Fibroblast of the aortic adventitia (primary cell): ENCODE measurements at regions not wholly inside any gene's neighbourhood (a gene's known extent, or its start where the extent isn't known, plus 50 kb on each side); places are given as distances from the start of the nearest gene placed in this dataset.
A peak's percentile ranks its signal among the peaks of the same experiment; 100 is the strongest.

Source experiments
- DNase-seq: peaks from one replicate; pipeline ENCODE4 v3.0.0-alpha.2; 2010; ENCODE audit warnings: low read depth
- H3K4me3 ChIP-seq: 2 replicates; pipeline ENCODE4 v1.5.1; 2011; ENCODE audit warnings: low read depth, mild to moderate bottlenecking, control low read depth, low read length, moderate library complexity
- TF ChIP-seq, protein P1 (sequence below): IDR thresholded peaks from 2 replicates; pipeline ENCODE4 v1.5.1; 2011; ENCODE audit warnings: mild to moderate bottlenecking, low read length, control low read depth, inconsistent platforms; ENCODE audit not compliant: insufficient read depth

DNA sequence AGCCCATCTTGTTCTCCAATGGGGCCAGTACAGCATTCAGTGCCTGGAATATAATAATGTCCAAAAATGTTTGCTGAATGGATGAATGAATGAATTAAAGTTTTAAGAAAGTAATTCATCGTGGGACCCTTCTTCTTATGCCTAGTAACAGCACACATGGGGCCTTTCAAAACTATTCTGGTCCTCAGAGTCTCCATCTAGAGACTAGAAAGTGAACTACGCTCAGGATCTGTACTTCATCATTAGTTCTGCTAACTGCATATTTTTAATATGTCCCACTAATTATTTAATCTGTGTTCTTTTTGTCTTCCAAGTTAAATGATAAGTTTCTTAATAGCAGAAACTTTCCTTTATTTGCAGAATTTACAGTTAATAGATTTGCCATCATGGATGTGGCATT is 172.5 kb downstream of the SMAD2 start:
- no peak for DNase-seq
- TF ChIP-seq, protein P1, sequence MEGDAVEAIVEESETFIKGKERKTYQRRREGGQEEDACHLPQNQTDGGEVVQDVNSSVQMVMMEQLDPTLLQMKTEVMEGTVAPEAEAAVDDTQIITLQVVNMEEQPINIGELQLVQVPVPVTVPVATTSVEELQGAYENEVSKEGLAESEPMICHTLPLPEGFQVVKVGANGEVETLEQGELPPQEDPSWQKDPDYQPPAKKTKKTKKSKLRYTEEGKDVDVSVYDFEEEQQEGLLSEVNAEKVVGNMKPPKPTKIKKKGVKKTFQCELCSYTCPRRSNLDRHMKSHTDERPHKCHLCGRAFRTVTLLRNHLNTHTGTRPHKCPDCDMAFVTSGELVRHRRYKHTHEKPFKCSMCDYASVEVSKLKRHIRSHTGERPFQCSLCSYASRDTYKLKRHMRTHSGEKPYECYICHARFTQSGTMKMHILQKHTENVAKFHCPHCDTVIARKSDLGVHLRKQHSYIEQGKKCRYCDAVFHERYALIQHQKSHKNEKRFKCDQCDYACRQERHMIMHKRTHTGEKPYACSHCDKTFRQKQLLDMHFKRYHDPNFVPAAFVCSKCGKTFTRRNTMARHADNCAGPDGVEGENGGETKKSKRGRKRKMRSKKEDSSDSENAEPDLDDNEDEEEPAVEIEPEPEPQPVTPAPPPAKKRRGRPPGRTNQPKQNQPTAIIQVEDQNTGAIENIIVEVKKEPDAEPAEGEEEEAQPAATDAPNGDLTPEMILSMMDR: peak; percentile 41
- no peak overlapping the region for H3K4me3 ChIP-seq

DNA sequence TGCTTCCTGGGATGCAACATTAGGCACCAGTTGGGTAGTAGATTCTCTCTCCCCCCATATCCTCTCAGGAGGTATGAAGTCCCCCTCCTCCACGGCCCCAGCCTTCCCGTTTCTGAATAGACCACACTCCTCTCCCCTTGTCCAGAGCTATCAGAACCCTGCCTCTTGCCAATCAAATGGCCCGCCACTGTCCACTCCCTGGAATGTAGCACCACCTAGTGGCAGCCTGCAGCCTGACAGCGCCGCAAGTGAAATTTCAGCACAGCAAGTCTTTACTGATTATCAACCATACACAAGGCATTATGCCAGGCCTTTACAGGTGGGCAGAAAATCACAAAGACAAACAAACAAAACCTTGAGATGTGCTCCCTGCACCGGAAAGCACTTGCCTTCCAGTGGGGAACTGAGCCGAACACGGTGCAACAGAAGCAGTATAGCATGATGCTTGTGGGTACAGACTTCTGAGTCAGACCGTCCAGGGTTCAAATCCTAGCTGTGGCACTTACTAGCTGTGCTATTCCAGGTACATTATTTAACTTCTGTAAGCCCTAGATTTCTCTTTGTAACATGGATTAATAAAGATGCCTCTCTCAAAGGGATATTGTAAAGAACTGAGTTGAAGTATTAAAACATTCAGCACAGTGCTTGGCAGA is 174.0 kb downstream of the SMAD2 start:
- peak; percentile 44 for DNase-seq
- H3K4me3 ChIP-seq: no peak overlapping the region
- TF ChIP-seq, protein P1: peak; percentile 95

DNA sequence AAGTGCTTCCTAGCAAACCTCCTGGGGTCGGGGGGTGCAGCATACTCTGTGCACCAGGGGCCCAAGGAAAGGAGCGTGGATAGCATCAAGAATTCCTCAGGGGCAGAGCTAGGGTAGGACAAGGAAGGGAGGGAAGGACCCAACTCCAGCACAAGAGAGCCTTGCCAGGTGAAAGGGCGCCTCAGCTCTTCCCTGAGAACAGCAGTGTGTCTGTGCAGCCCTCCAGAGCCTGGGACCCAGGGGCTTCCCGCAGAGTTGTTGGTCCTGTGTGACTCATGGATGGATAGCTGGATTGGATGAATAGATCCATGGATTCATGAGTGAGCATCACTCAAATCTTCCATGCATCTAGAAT is 175.4 kb downstream of the SMAD2 start:
- TF ChIP-seq, protein P1: no peak
- no peak overlapping the region for H3K4me3 ChIP-seq

DNA sequence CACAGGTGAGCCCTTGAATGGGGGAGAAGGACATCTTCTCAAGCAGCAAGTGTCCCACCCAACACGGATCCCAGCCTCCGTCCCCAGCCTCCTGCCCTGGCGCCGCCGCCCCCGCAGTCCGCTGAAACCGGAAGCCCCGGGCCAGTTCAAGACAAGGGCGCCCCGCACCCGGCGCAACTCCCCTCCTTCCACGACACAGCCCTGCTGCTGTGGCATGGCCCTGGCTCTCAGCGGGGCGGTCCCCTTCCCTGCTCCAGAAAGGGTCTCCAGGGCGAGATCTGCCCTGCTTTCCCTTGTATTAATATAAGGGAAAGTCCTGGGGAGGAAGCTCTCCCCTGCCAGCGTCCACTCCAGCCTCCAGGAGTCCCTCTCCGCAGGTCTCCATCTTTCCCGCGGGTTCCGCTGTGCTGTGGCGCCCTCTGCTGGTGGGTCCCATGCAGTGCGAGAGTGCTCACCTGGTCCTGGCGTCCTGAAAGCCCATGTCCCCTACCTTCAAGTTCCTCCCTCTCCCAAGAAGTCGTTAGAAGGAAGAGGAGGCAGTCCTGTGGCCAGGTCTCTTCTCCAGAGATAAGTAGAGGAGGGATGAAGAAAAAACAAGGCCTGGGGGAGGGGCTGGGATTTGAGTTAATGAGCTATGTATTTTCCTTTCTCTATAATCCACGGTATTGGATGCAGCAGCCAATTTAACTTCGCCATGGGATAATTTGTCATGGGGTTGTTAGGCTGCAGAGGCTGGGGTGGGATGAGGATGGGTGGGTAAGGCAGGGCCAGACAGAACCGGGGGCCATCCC is 176.0 kb downstream of the SMAD2 start:
- no peak for DNase-seq
- TF ChIP-seq, protein P1: peak; percentile 66
- H3K4me3 ChIP-seq: no peak overlapping the region

More for the DNA sequence above, 175.4 kb downstream of the SMAD2 start:
- DNase-seq: no peak

DNA sequence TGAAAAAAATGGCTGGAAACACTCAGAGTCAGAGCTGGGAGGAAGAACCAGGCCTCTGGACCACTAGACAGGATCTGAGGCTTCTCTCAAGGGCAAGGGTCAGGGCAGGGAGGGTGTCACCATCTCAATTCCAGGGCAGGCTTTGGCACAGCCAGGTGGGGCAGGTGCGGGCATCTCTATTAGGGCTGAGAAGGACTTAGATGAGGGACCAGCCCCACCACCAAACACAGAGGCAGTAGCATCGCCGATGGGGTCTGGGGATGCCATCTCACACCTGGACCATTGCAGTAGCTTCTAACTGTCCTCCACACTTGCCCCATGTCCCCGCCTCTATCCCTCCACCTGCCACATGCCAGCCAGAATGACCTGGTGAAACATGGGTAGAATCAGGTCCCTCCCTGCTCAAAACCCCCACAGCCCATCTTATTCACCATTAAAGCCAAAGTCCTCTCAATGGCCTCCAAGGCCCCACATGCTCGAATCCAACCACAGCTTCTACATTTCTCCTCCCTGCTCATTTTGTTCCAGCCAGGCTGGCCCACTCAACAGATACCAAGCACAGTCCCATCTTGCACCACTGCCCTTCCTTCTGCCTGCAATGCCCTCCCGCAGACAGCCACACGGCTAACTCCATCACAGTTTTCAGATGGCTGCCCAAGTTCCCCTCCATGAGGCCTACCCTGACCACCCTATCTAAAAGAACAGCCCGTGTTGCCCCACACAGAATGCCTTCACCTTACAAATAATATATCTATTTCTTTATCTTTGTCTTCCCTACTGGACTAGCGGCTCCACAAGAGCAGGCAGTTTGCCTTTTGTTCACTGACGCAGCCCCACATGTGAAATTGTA is 177.4 kb downstream of the SMAD2 start:
- no peak for DNase-seq
- no peak overlapping the region for H3K4me3 ChIP-seq
- TF ChIP-seq, protein P1: no peak

DNA sequence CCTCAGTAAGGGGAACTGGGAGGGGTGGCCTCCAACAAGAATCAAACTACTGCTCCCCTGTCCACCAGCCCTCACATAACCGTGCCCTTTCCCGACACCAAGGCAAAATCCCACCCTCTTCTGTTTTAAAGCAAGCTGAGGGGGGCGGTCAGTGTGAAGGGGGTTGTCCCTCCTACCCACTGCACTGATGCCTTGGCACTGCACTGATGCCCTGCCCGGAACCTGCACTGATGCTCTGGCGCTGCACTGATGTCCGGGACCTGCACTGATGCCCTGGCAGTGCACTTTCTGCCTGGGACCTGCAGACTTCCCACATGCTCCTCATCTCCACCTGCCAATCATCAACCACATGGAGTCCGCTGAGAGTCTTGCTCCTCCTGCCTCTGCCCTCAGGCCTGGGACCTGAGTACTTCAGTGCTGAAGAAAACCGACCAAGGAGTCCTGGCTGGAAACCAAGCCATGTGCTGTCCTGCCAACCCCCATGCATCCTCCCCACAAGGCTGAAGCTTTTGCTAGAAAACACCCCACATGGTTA is 179.5 kb downstream of the SMAD2 start:
- TF ChIP-seq, protein P1: no peak

More for the DNA sequence above, 179.5 kb downstream of the SMAD2 start:
- DNase-seq: no peak
- H3K4me3 ChIP-seq: no peak overlapping the region
